CD1c-positive myeloid dendritic cell (primary cell): ENCODE measurements at regions not wholly inside any gene's neighbourhood (a gene's known extent, or its start where the extent isn't known, plus 50 kb on each side); places are given as distances from the start of the nearest gene placed in this dataset.

Experiments
- DNase-seq: peaks from one replicate; pipeline ENCODE4 v3.0.0-alpha.2; 2016; ENCODE audit errors: extremely low spot score

- no peak for DNase-seq
Observed at GRCh38 chr18:55048892-55049291, 89.6 kb upstream of the CCDC68 start.

DNA sequence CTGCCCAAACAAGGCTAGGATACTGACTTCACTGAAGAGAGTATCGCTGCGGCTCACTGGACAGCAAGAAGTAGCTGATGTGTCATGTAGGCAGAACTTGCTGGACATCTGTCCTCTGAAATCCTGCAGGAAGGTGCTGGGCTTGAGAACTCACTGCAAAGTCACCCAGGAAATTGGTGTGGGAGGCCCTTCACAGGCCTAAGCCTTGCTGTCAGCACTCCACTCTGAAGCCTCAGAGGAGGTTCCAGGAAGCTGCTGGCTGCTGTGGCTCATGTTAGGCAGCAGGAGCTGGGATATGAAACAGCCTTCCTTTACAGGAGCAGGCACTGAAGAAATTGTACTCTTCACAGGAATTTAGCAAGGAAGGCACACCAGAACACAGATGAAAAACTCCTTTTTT is 88.3 kb upstream of the CCDC68 start:
- DNase-seq: no peak

DNA sequence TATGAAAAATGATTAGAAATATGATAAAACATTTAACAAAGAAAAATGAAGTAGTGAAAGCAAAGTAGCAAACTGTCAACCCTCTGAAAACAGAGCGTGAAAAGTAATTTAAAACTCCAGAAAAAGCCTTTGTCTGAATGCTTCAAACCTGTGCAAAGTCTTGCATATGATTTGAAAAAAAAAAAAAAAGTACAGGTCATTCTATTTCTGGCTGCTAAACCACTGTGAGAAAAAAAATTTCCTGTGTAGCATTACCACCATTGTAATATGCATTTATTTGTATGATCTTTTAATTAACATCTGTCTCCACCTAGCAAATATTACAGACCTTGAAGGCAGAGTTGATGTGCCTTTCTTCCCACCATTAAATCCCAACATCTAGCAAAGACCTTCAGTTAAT is 82.1 kb upstream of the CCDC68 start:
- DNase-seq: no peak

GRCh38 chr18:55038162-55038561 is 78.9 kb upstream of the CCDC68 start:
- no peak for DNase-seq

- DNase-seq: no peak
Observed at GRCh38 chr18:55034742-55035141, 75.5 kb upstream of the CCDC68 start.

GRCh38 chr18:55031979-55032378 is 72.7 kb upstream of the CCDC68 start:
- DNase-seq: no peak

DNA sequence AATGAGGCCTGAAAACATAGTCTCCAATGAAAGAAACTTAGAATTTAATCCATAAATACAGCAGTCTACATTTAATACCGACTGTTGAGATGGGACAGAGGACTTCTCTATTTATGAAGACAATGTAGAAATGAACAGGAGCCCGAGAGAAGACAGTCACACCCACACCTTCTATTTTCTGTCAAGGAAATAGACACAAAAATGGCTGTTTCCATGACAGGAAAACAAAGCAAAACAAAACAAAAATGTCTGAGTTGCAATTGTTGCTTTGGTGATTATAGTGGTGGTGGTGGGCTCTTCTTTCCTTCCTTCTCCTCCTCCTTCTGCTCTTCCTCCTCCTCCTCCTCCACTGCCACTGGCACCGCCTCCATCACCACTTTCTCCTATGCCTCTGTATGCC is 72.3 kb upstream of the CCDC68 start:
- no peak for DNase-seq

GRCh38 chr18:55031164-55031563 is 71.9 kb upstream of the CCDC68 start:
- no peak for DNase-seq

DNA sequence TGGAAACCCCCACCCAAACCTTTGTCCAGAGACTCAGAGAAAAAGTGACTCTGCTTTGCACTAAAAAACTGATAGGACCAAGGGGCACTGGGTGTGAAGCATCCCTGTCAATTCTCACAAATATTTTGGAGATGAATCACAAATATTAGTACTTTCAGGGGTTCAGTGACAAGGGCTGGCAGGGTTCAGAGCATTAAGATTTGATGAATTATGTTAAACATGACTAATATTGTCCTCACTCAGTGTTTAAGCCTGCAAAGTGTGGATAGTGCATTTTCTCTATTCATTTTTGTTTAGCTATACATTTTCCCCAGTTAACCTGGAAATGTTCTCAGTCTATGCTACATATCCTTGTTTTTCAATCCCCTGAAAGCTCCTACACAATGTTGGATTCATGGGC is 65.3 kb upstream of the CCDC68 start:
- no peak for DNase-seq

DNA sequence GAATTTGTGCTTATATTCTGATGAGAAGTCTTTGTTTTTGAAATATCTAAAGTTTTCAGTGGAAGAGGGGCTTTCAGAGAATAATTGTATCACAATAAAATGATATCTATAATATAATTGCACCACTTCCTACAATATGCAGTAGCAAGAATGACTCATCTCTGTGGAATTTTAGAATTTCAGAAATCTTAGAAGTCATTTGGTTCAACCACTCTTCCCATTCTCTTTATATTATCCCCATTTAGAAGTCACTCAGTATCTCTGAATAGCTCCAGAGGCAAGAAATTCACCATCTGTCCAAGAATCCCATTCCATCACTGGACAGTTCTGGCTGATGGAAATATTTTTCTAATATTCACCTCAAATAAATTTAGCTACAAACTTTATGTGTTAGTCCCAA is 59.3 kb upstream of the CCDC68 start:
- no peak for DNase-seq

DNA sequence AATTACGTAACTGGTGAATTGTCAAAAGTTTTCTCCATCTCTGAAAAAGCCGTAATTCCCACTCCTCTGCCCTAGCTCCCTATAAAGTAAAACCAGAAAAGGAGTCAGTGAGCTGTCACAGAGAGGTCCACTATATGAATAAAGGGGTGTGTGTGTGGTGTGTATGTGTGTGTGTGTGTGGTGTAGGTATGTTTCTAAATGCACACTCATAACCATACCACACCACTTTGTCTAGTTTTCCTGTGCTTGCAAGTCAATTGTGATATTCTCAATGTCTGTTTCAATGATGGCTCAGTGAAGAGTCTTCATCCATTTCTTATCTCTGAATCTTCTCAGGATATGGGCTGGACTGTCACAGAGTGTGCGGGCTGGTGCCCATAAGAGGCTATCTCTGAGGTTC is 54.8 kb upstream of the CCDC68 start:
- no peak for DNase-seq

DNA sequence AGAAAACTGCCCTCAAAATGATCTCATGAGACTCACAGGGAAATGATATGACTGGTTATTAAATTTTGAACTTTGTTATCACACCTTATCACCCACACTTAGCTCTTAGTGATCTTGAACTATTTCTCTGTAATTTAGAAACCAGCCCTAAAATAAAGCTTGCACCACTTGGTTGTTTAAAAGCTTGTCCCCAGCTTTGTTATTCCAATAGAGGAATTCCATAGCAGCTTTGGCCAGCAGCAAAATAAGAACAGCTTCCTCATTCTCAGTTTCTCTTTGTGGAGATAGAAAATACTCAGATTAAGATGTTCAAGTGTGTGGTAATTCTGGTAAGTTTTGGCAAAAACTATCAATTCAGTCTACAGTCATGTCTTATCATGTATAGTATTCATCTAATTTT is 54.4 kb upstream of the CCDC68 start:
- DNase-seq: no peak

GRCh38 chr18:55013086-55013485 is 53.8 kb upstream of the CCDC68 start:
- DNase-seq: no peak

- no peak for DNase-seq
Observed at GRCh38 chr18:55012008-55012407, 52.7 kb upstream of the CCDC68 start.
